Inflammatory macrophage treated with lipopolysaccharide for 4 hours (primary cell): ENCODE measurements at regions not wholly inside any gene's neighbourhood (a gene's known extent, or its start where the extent isn't known, plus 50 kb on each side); places are given as distances from the start of the nearest gene placed in this dataset.

Experiments
- DNase-seq: peaks from one replicate; pipeline ENCODE4 v3.0.0-alpha.2; 2020

GRCh38 chr13:106686163-106686562, 118.2 kb upstream of the ARGLU1 start:
- DNase-seq = peak; percentile 81

- no peak for DNase-seq
Observed at GRCh38 chr13:106685143-106685542, 117.2 kb upstream of the ARGLU1 start.

- DNase-seq = no peak
Observed at GRCh38 chr13:106683918-106684317, 116.0 kb upstream of the ARGLU1 start.

- no peak for DNase-seq
Observed at GRCh38 chr13:106683179-106683578, 115.2 kb upstream of the ARGLU1 start.

GRCh38 chr13:106681997-106682396, 114.1 kb upstream of the ARGLU1 start:
- no peak for DNase-seq

- no peak for DNase-seq
Observed at GRCh38 chr13:106681536-106681935, 113.6 kb upstream of the ARGLU1 start.

GRCh38 chr13:106680796-106681472, 113.0 kb upstream of the ARGLU1 start:
- no peak for DNase-seq

- no peak for DNase-seq
Observed at GRCh38 chr13:106678646-106679418, 110.9 kb upstream of the ARGLU1 start.

- DNase-seq = no peak
Observed at GRCh38 chr13:106675311-106675710, 107.4 kb upstream of the ARGLU1 start.

- no peak for DNase-seq
Observed at GRCh38 chr13:106660746-106661625, 93.0 kb upstream of the ARGLU1 start.

- DNase-seq = no peak
Observed at GRCh38 chr13:106657104-106657503, 89.2 kb upstream of the ARGLU1 start.

- no peak for DNase-seq
Observed at GRCh38 chr13:106656186-106656585, 88.2 kb upstream of the ARGLU1 start.

- no peak for DNase-seq
Observed at GRCh38 chr13:106651442-106651841, 83.5 kb upstream of the ARGLU1 start.

GRCh38 chr13:106650690-106651205, 82.8 kb upstream of the ARGLU1 start:
- no peak for DNase-seq

GRCh38 chr13:106649495-106649894, 81.6 kb upstream of the ARGLU1 start:
- no peak for DNase-seq

- DNase-seq = no peak
Observed at GRCh38 chr13:106640515-106640914, 72.6 kb upstream of the ARGLU1 start.

GRCh38 chr13:106637519-106637918, 69.6 kb upstream of the ARGLU1 start:
- DNase-seq = no peak

- DNase-seq = no peak
Observed at GRCh38 chr13:106636492-106636891, 68.6 kb upstream of the ARGLU1 start.

- no peak for DNase-seq
Observed at GRCh38 chr13:106635616-106636015, 67.7 kb upstream of the ARGLU1 start.

- DNase-seq = no peak
Observed at GRCh38 chr13:106633321-106633720, 65.4 kb upstream of the ARGLU1 start.

GRCh38 chr13:106630650-106631049, 62.7 kb upstream of the ARGLU1 start:
- DNase-seq = no peak

GRCh38 chr13:106630162-106630561, 62.2 kb upstream of the ARGLU1 start:
- DNase-seq = no peak

GRCh38 chr13:106628936-106629659, 61.2 kb upstream of the ARGLU1 start:
- no peak for DNase-seq
